ENCODE measurements at regions not wholly inside any gene's neighbourhood (a gene's known extent, or its start where the extent isn't known, plus 50 kb on each side); places are given as distances from the start of the nearest gene placed in this dataset.

DNA sequence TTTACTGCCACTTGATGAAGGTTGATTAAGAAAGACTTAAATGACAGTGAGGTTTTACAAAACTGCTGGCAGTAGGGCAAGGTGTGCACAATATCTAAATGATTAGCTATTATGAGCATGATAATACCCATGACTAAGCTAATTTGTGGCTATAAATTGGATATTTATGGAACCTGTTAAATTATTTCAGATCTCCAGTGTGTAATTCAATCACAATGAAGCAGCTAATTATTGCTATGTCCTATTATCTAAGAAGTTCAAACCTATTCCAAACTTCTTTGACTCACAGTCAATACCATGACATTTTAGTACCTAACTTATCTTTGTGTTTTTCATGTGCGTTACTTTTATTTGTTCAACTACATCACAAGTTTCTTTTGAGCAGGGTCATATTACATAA lies 253.8 kb upstream of the MMADHC start:
- DNase-seq (ENCODE audit: insufficient read length, low spot score) (no peak), FAIRE-seq (no peak)

- no peak for DNase-seq (ENCODE audit: insufficient read length, low spot score)
- no peak for FAIRE-seq
Observed at GRCh38 chr2:149832324-149832723, 244.7 kb upstream of the MMADHC start.

- no peak for DNase-seq (ENCODE audit: insufficient read length, low spot score)
- FAIRE-seq = no peak
Observed at GRCh38 chr2:149828520-149829210, 241.1 kb upstream of the MMADHC start.

DNA sequence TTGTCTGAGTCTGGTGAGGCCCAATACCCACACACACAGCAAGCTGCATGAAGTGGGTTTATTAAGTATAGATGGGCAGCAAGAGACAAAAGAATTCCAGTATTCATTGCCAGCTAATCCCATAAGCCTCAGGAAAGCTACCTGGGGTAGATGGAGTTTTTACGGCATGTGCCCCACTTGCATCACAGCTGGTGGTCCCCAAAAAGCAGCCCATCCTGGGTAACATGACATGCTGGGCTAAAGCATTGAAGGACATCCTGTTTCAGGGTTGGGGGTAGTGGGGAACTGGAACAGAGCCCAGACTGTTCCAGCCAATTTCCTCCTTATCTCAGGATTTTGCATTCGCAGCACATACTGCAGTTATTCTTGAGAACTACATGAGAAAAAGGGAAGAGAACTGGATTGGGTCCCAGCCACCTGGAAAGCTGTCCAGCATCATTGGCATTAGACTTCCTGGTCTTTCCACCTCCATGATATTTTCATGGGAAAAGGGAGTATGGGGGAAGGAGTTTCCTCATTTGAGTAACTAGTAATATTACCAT lies 240.1 kb upstream of the MMADHC start:
- no peak for FAIRE-seq
- DNase-seq (ENCODE audit: insufficient read length, low spot score) = no peak

DNA sequence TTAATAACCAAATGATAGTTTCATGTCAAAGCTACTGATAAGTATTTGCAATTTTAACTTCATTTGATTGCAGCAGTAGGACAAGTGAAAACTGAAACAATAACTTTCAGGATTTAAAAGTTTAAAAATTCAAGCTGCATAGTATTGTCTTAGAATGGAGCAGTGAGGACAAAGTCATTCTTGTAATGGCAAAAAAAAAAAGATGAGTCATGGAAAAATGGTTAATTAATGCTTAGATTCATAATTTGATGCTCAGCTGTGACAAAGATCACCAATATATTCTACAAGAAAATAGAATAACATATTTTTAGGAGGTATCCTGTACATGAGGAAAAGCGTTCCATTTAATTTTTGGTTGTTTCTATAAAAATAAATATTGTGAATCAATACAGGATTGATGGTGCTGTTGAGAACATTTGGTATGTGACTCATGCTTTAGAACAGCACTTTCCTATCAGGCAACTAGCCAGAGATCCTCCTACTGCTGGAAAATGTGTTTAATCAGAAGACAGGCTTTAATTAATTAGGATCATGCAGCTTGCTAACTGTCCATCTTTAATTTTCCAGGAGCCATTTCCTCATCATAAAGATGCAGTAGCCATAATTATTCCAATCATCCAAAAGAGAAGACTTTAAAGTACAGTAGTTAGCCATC lies 239.0 kb upstream of the MMADHC start:
- no peak for DNase-seq (ENCODE audit: insufficient read length, low spot score)

GRCh38 chr2:149825473-149825872 lies 237.9 kb upstream of the MMADHC start:
- no peak for DNase-seq (ENCODE audit: insufficient read length, low spot score)
- FAIRE-seq = no peak

More for the DNA sequence above, 239.0 kb upstream of the MMADHC start:
- FAIRE-seq = no peak

GRCh38 chr2:149824136-149824535 lies 236.6 kb upstream of the MMADHC start:
- FAIRE-seq (no peak), DNase-seq (ENCODE audit: insufficient read length, low spot score) (no peak)

- DNase-seq (ENCODE audit: insufficient read length, low spot score) (no peak), FAIRE-seq (no peak)
Observed at GRCh38 chr2:149819356-149819957, 231.9 kb upstream of the MMADHC start.

DNA sequence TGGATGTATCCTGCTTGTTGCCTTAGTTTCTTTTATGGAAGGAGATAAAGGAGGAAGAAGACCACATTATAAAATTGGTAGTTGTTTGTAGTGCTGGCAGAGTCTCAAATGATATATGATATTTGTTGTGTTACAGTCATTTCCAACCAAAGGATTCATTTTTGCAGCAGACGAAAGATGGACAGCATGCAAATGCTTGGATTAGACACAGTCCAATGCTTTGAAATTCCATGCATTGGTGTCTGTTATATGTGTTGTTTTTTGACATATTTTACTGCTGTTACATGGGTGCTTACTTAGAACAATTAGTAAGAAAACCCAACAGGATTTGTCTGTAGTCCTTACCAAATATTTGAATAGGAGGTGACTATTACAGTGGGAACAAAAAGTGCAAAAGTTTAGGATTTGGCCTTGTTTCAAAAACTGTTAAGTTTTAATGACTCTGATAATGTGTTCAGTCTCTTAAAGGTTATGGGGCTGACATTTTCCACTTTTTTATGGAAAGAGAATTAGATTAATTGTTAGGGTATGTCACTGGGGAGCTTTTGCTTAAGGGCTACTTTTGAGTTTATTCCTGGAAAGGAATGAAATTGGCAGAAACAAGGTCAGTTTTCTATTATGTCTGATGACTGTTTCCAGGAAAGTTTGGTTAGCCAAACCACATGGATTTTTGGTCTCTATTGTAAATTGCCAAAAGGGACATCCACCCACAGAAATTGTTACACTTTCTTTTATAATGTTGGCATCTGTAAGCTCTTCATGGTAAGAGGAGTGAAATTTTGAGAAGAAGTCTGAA lies 229.4 kb upstream of the MMADHC start:
- no peak for DNase-seq (ENCODE audit: insufficient read length, low spot score)
- FAIRE-seq = no peak

DNA sequence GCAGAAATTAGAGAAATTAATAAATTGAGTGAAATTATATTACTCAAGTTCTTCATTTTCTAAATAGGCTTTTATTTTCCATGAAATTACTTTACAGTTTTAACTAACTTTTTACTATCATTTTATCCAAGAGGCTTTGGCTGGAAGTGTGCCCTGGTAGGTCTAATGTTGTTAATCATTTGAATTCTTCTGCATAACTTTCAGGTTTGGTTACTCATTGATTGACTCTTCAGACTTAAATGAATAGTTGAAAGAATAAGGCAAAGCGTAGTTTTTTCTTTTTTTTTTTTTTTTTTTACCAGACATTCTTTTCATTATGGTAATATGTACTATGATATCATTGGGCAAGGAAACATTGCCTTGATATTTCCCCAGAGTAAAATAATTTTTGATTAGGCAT lies 228.4 kb upstream of the MMADHC start:
- no peak for DNase-seq (ENCODE audit: insufficient read length, low spot score)
- FAIRE-seq = no peak

DNA sequence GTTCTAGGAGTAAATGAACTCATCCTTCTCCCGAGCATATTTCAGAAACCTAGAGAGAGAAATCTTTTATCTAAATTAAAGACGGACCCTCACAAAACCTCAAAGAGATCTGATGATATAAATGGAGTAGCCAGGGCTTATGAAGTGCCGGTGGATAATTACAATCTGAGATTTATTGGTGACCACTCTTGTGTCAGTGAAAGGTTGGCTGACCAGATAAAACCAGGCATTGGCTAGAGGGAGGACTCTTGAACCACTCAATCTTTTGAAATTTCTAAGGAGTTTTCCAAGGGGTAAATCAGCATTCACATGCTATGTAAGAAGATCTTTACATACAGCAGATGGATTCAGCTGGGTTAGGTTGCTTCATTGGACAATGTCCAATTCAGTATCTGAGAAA lies 227.3 kb upstream of the MMADHC start:
- no peak for DNase-seq (ENCODE audit: insufficient read length, low spot score)
- FAIRE-seq = no peak

DNA sequence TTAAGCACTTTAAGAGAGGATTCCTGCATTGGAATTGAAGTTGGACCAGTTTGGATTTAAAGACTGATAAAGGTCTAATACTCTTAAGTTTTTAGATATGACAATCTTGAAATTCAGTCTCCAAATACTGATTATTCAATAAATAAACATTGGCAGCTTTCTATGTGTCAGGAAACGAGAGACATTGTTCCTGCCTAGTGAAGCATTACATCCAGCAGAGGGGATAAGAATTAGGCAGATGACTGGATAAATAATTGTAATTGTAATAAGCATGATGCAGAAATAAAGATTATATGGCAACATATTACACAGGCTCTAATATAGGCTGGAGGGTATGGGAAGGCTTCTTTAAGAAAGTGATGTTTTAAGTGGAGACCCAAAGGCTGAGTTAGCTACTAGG lies 226.5 kb upstream of the MMADHC start:
- DNase-seq (ENCODE audit: insufficient read length, low spot score) (no peak), FAIRE-seq (no peak)

DNA sequence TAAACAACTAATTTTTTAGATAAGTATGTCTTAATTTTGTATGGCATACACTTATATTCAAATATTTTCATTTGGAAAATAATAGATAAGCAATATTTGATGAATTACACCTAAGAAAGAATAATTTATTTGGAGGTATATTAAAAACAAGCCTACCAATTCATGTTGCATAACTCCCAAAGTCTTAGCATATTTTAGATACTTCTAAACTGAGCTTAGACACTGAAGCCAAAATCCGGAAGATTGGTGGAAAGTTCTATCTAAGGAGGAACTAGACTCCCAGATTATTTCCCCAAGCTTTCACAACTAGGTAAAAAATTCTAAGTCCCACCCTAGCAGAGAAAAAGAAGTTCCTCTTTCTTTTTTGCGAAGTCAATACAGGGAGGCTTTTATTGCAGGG lies 221.0 kb upstream of the MMADHC start:
- no peak for DNase-seq (ENCODE audit: insufficient read length, low spot score)
- FAIRE-seq = no peak

GRCh38 chr2:149806651-149807050 lies 219.1 kb upstream of the MMADHC start:
- FAIRE-seq (no peak), DNase-seq (ENCODE audit: insufficient read length, low spot score) (no peak)

DNA sequence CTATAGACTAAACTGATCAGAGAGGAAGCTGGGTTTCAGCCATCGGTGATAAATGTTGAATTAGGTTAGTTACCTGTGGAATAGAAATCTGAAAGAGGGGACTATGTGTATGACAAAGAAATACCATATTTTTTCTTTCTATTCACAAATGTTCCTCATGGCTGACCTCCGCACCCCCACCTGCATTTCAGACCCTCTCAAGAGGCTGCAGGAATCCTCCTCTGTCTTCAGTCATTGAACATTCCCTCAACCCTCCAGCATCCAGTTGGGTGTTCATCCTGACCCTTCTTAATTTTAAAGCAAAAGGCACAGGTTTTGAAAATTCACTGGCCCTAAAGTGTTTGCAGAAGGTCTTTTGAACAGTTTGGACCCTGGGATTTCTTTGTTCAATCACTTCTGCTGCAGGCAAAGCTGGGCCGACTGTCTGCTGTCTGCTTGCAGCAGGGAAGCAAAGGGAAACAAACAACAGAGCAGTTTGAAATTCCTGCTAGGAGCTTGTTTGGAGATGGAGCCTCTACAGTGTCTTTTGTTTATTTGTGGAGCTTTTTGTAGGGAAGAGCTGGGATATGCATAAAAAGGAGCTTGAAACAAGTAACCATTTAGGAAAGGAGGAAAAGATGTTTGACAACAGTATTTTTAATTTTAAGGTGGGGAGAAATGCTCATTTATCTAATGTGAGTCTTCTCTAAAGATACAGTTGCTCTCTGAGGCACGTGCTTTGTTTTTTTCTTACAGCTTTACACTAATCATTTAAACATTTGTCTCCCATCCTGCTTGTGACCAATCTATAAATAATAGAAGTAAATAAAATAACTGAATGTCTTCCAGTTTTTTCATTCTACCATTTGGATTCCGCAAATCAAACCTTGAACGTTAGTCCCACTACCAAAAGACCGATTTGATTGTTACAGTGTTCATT lies 213.3 kb upstream of the MMADHC start:
- DNase-seq (ENCODE audit: insufficient read length, low spot score) (no peak), FAIRE-seq (no peak)

DNA sequence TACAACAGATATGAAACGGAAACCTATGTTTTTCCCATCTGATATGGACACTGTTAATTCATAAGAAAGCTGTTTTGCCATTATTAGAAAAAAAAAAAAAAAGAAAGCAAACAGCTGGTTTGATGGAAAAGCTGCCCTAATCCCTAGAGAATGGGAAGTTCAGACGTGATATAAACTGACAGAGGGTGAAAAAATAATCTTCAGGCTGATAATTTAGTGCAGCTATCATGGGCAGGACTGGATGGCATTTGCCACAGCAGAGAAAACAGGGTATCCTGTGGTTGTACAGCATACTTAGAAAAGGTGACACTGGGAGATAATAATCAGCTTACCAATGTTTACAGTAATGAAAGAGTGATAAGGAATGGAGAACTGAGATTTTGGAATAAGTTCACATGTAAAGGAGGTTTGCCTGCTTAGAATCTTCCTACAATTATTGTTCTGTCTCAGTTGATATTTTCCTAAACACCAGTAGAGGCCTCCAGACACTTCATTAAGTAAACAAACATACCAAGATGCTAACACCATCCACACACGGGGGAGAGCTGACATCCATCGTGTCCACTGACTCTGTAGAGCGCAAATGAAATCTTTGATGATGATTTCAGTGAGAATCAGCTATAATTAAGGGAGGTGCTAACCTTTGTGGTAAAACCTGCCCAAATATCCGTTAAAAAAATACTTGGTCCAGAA lies 211.6 kb upstream of the MMADHC start:
- no peak for FAIRE-seq

GRCh38 chr2:149797030-149797429 lies 209.5 kb upstream of the MMADHC start:
- no peak for DNase-seq (ENCODE audit: insufficient read length, low spot score)
- no peak for FAIRE-seq

More for the DNA sequence above, 211.6 kb upstream of the MMADHC start:
- DNase-seq (ENCODE audit: insufficient read length, low spot score) = no peak

DNA sequence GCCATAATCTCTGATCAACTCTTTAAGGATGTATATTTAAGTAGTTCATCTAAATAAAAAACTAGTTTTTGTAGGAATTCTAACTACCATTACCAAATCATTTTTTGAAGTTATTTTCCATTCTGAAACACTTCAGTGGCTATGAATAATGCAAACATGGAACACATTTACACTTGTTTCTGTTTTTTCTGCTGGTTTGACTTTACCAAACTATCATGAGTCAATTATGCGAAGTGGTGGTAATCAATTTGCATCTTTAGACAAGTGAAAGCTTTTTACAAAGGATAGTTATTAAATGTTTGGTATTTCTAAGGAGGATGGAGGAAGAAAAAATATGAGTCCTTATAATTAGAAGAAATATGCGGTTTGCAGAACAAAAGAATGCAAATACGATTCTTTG lies 202.0 kb upstream of the MMADHC start:
- DNase-seq (ENCODE audit: insufficient read length, low spot score) = no peak
- FAIRE-seq = no peak

DNA sequence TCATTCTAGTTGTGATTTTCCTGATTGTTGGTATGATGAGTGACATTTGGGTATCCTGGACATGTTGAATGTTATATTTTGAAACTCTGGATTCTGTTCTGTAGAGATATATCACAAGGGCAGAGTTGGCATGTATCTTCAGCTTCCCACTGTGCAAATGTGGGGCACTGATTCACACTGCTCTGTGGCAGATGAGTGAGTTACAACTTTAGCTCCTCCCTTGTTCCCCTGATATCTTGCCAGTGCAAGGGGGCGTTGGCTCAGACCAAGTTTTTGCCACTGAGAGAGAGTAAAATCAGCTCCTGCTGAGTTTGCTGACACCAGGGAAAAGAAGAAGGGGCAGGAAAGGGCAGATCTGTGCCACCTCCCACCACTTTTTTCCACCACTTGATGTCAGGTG lies 199.6 kb upstream of the MMADHC start:
- FAIRE-seq = no peak
- DNase-seq (ENCODE audit: insufficient read length, low spot score) = no peak

GRCh38 chr2:149783284-149783683 lies 195.7 kb upstream of the MMADHC start:
- no peak for FAIRE-seq
- no peak for DNase-seq (ENCODE audit: insufficient read length, low spot score)

Measured in GM19239 (cell line).